GM04504 (cell line): ENCODE measurements at regions not wholly inside any gene's neighbourhood (a gene's known extent, or its start where the extent isn't known, plus 50 kb on each side); places are given as distances from the start of the nearest gene placed in this dataset.

Source experiments
- DNase-seq: peaks from one replicate; pipeline ENCODE4 v3.0.0-alpha.2; 2012; ENCODE audit warnings: low read depth

DNA sequence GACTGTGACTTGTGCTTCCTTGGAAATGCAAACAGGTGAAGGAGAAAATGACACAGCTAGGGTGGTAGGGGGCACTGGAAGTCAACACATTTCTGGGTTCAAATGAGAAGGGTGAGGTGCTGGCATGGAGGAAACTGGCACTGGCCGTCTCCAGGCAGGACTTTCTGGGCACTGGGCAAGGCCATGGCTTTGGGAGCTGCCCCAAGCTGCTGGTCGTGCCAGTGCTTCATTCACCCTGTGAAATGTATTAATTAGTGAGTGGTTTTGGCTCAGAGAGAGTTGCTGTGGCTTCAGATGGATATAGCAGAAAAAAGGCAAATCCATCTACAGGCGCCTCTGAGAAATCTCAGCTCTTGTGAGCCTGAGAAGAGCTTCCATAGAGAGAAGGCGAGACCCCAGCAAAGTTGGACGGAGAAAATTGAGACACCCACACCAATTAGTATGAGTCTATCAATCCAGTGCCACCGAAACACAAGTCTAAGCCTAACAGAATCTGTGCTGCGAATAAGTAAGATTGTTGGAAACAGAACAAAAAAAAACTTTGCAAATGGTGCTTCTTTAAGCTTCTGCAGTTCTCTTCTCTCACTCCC lies 202.1 kb upstream of the TNP1 start:
- DNase-seq: no peak

DNA sequence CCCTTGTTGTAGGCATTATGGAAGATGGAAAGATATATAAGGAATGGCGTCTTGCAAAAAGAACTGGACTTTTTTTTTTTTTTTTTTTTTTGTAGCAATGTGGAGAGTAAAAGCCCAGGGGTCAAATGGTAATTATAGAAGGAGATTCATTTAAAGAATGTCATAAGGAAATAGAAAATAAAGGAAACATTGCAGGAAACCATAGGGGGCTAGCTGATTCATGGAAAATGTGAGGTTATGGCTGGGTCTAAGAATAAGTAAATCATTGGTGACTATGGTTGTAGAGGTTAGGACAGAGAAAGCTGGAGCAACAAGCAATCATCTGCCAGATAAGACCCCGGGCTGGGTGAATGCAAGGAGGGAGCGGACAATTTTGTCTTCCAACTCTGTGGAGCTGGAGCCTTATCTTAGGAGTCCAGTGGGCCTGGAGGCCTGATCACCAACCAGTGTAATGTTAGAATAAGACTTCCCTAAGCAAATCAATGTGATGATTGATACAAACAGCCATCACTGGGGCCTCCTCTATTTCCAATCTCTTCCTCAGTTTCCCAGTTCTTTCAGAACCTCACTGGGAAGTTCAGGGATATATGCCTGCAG lies 201.2 kb upstream of the TNP1 start:
- no peak for DNase-seq

DNA sequence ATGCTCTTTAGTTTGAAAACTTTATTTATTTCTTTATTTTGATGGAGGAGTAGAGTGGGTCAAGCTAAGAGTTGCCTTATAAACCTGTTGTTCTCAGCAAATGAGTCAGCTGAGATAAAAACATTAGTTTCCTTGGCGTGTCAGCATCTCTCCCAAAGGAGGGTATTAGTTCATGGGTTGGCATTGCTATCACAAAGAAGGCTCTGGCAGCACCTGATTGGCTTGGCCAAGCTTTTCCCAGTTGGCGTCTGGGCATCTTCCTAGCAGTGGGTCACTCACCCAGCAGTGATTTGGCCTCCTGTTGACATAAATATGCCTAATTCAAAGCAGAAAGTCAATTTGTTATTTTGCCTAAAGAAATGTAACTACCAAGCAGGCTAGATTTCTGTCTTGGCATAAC lies 200.7 kb upstream of the TNP1 start:
- no peak for DNase-seq

DNA sequence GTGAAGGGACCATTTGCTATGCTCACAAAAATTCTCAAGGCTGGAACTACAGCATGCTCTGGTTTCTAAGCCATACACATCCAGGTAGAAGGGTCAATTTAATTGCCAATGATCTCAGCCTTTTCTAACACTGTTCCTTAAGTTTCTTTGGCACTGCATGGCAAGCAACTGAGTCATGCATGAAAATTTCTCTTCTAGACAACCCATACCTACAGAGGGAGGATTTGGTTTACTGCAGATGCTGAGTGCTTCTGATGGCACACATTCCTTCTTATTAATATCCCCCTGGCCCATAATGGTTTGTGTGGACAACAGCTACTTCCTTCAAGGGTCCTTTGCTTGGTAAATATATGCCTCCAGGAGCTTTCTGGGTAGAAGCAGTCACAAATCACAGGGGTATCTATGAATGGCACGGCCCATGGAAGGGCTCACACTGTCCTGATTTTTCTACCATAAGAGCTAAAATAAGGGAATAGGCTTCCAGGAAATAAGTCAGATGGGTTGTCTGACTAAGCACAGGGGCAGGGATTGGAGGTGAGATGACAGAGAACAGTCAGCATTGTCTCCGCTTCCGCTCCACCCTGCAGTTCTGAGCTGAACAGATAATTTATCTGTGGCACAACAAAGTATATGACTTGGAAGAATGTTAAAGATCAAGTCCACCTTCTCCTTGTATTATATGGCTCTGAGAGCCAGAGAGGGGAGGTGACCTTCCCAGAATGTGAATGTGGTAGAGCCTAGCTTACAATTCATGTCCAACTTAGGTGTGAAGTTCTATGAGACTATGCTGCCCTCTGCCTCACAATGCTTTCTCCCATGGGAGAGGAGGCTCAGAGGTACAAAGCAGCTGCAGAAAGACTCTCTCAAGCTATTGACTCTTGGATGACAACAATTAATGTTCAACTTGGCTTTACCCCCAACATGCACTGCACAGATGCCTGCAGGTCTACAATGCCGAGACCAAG lies 199.2 kb upstream of the TNP1 start:
- no peak for DNase-seq

- no peak for DNase-seq
Measured at GRCh38 chr2:217057773-217058172, 197.9 kb upstream of the TNP1 start.

DNA sequence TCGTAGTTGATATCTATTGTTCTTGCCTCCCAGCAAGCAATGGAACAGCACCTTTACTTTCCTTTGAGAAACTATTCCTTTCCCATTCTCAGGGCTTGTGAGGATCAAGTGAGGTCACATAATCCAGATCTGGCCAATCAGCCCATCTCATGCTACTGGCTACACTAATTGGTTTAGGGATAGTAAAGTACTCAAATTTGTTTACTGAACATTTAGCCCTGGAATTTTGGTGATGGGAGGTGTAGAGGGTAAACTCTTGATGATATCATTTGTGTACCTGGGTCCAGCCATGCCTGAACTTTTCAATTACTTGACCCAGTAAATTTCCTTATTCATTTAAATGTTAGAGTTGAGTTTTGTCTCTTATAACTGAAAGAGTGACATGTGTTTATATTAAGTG lies 195.8 kb upstream of the TNP1 start:
- no peak for DNase-seq

- DNase-seq: no peak
Measured at GRCh38 chr2:217054791-217055190, 194.9 kb upstream of the TNP1 start.

DNA sequence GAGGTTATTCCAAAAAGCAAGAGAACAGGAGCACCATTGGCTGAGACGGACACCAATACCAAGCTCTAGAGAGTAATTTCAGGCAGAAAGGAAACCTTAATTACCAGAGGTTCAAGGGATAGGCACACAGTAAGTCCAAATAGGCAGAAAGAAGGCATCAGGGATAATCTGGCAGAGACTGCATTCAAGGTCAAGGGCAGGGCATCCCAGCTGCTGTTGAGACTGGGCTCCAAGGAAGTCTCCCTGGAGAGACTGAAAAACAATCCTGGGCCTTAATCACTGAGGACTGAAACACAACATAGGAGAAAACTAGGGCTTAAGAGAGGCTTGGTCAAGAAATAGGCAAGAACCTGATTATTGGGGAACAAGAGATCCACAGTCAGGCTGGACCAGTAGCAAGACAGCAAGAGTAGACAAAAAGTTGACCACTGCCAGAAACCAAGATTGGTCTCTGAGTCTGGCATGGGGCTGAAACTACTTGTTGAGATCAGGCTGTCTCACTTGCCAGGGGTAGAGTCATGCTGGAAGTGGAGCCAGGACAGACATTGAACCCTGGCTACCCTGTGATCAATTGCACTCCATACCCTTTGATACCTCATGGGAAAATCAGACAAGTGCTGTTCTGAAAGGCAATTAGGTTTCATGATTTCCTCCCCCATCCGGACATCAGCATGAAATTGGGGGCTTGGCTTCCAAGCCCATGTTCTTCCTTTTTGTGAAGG lies 193.2 kb upstream of the TNP1 start:
- no peak for DNase-seq

- DNase-seq: no peak
Measured at GRCh38 chr2:217051416-217051815, 191.6 kb upstream of the TNP1 start.

DNA sequence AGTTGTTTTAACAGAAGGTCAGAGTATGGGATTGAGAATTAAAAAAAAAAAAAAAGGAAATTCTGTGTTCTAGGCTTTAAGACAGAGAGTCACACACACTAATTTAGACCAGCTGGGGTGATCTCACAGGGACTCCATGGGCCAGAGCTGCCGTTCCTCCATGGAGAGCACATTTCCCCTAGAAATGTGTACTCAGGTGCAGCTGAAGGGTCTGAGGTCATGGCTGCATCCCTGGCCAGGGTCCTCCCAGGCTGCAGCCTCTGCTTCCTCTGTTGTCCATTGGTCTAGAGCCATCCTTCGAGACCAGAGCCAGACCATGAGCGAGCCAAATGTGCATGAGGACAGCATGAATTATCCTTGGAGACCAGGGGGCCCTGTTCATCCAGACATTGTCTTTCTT lies 190.1 kb upstream of the TNP1 start:
- DNase-seq: no peak

- no peak for DNase-seq
Measured at GRCh38 chr2:217049422-217049821, 189.6 kb upstream of the TNP1 start.

GRCh38 chr2:217048730-217049129 lies 188.9 kb upstream of the TNP1 start:
- DNase-seq: no peak

GRCh38 chr2:217047631-217048030 lies 187.8 kb upstream of the TNP1 start:
- DNase-seq: no peak

DNA sequence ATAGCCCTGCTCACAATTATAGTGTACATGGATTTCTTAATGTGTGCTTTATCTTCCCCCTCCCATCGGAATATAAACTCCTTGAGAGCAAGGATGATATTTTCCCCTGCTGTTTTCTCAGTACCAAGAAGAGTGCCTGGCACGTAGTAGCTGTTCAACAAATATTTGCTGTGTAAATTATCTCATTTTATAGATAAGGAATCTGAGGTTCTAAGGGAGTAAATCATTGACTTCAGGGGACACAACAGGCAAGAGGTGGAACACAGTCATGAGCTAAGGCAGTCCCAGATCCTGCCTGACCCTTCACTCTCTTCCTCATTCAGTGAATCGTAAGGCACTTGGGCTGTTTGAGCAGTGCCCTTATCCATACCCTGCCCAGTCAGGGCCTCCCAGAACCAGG lies 187.3 kb upstream of the TNP1 start:
- DNase-seq: no peak

GRCh38 chr2:217045700-217046475 lies 186.0 kb upstream of the TNP1 start:
- DNase-seq: no peak

DNA sequence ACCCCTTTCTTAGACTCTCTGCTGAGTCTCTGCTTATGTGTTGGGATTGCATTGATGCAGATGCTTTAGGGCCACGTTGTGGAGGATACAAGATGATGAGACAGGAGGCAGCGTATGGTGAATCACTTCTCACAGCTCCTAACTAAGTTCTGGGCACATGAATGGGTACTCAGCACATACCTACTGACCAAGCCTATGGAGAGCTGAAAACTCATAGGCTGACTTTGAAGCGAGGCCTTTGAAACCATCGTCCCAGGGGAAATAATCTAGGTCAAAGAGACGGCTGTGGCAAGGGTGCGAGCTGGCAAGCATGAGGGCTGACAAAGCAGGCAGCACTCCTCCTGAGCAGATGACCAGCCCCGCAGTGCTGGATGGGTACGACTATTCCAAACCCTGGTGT lies 180.2 kb upstream of the TNP1 start:
- DNase-seq: no peak

GRCh38 chr2:217038001-217038400 lies 178.1 kb upstream of the TNP1 start:
- DNase-seq: no peak

DNA sequence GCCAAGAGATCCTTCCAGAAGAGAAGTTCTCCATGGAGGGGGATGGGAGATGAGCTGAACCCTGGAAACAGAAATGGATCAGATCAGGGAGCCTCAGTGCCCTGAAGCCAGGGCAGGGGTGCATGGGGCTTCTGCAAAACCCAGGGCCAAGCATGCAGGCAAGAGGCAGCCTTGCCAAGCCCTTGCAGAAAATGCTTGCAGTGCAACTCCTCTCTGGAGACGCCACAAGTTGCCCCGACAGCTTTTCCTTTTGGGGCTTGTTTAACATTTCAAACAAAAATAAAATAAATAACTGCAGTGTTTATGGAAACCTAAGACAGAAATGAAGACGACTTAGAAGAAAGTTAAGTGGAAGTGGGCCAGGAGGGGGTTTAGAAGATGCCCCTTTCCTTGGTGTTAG lies 177.5 kb upstream of the TNP1 start:
- DNase-seq: no peak

DNA sequence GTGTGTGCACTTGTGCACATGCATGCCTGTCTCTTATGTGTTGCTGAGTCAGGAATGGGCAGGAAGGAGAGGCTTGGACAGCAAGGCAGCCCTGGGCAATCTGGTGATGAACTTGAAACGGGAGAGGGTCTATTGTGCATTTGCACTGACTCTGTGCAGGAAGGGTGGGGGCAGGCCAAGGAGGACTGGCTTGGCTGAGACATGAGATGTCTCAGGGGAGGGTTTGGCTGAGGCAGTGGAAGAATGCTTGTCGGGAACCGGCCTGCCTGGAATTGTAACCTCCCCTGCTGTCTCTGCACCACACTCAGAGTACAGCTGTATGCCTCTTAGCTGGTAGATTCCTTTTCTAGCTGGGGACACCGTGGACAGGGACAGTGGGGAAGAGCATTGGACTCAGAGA lies 176.1 kb upstream of the TNP1 start:
- no peak for DNase-seq

DNA sequence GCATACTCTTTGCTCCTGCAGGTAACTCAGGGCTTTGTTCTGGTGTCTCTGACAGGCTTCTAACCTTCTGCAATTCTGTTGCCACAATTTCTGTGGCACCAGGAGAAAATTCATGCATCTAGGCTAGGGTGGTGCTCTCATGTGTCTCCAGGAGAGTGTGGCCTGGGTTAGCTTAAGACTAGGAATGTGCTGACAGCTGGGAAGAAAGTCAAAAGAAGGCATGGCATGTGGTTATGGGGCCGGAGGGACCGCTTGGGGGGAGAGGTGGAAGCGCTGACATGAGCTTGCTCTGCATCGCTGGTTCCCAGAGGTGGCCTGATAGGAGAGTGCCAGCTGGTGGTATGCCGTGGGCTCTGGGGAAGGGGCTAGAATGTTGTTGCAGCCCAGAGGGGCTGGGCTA lies 173.3 kb upstream of the TNP1 start:
- DNase-seq: no peak

- DNase-seq: no peak
Measured at GRCh38 chr2:217031445-217031844, 171.6 kb upstream of the TNP1 start.

DNA sequence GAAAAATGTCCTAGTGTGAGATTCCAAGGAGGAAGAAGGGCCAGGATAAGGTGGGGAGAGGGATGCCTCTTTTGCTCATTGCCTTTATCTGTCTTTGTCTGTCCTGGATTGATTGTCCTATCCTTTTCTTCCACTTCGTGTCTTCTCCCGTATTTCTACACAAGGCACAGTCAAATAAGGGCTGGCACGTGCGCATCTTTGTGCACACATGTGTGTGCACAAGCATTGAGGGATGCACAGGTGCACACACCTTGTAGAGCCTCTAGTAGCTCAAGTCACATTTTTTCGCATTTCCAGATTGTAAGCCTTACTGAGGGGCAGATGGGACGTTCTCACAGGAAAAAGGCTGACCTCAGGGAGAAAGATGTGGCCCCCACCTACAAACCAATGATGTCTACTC lies 170.2 kb upstream of the TNP1 start:
- no peak for DNase-seq
